H9 (cell line): ENCODE measurements at regions not wholly inside any gene's neighbourhood (a gene's known extent, or its start where the extent isn't known, plus 50 kb on each side); places are given as distances from the start of the nearest gene placed in this dataset.

Source experiments
- DNase-seq: peaks from one replicate; pipeline ENCODE4 v3.0.0-alpha.2; 2017
- H2AFZ ChIP-seq: one replicate; pipeline ENCODE4 v1.6.1; 2013; ENCODE audit warnings: mild to moderate bottlenecking, low read length, control low read depth, moderate library complexity
- H2AK5ac ChIP-seq: 2 replicates; pipeline ENCODE4 v1.6.1; 2013; ENCODE audit warnings: low read length, control low read depth, mixed read lengths; ENCODE audit not compliant: insufficient read length
- H2BK120ac ChIP-seq: one replicate; pipeline ENCODE4 v1.6.1; 2013; ENCODE audit warnings: low read depth, mild to moderate bottlenecking, low read length, control low read depth, inconsistent platforms; ENCODE audit not compliant: poor library complexity, severe bottlenecking
- H2BK12ac ChIP-seq: 2 replicates; pipeline ENCODE4 v1.6.1; 2013; ENCODE audit warnings: low read length, control low read depth, mixed read lengths, low read depth; ENCODE audit not compliant: insufficient read length
- H2BK15ac ChIP-seq: 2 replicates; pipeline ENCODE4 v1.6.1; 2013; ENCODE audit warnings: low read depth, low read length, control low read depth
- H2BK20ac ChIP-seq: one replicate; pipeline ENCODE4 v1.6.1; 2013; ENCODE audit warnings: low read depth, mild to moderate bottlenecking, low read length, control low read depth, inconsistent platforms; ENCODE audit not compliant: poor library complexity, severe bottlenecking
- H2BK5ac ChIP-seq: 2 replicates; pipeline ENCODE4 v1.6.1; 2013; ENCODE audit warnings: low read length, control low read depth, mixed read lengths; ENCODE audit not compliant: insufficient read length
- H3K14ac ChIP-seq: 2 replicates; pipeline ENCODE4 v1.6.1; 2013; ENCODE audit warnings: low read length, control low read depth; ENCODE audit not compliant: insufficient read depth
- H3K18ac ChIP-seq: 2 replicates; pipeline ENCODE4 v1.6.1; 2013; ENCODE audit warnings: low read depth, mild to moderate bottlenecking, mixed read lengths, low read length, control low read depth; ENCODE audit not compliant: insufficient read length
- H3K23ac ChIP-seq: 2 replicates; pipeline ENCODE4 v1.6.1; 2013; ENCODE audit warnings: low read length, control low read depth, mixed read lengths, low read depth; ENCODE audit not compliant: insufficient read length
- H3K23me2 ChIP-seq: 2 replicates; pipeline ENCODE4 v1.6.1; 2013; ENCODE audit warnings: low read depth, mild to moderate bottlenecking, mixed read lengths, low read length, control low read depth; ENCODE audit not compliant: insufficient read length, poor library complexity, severe bottlenecking
- H3K27ac ChIP-seq: 2 replicates; pipeline ENCODE4 v1.5.1; 2013; ENCODE audit warnings: low read length, control low read depth, mixed read lengths, low read depth; ENCODE audit not compliant: insufficient read length
- H3K27me3 ChIP-seq: 2 replicates; pipeline ENCODE4 v1.6.1; 2013; ENCODE audit warnings: low read length, control low read depth, inconsistent platforms; ENCODE audit not compliant: insufficient read depth
- H3K4ac ChIP-seq: 2 replicates; pipeline ENCODE4 v1.6.1; 2013; ENCODE audit warnings: low read depth, mild to moderate bottlenecking, control low read depth, inconsistent platforms, low read length, moderate library complexity
- H3K4me1 ChIP-seq: 2 replicates; pipeline ENCODE4 v1.6.1; 2013; ENCODE audit warnings: low read length, control low read depth, inconsistent platforms; ENCODE audit not compliant: insufficient read depth
- H3K4me2 ChIP-seq: 2 replicates; pipeline ENCODE4 v1.6.1; 2013; ENCODE audit warnings: low read length, control low read depth, mixed read lengths; ENCODE audit not compliant: insufficient read length, insufficient read depth
- H3K56ac ChIP-seq: 2 replicates; pipeline ENCODE4 v1.6.1; 2013; ENCODE audit warnings: low read depth, mild to moderate bottlenecking, mixed read lengths, low read length, control low read depth; ENCODE audit not compliant: insufficient read length
- H3K79me1 ChIP-seq: 2 replicates; pipeline ENCODE4 v1.6.1; 2013; ENCODE audit warnings: low read depth, mild to moderate bottlenecking, moderate library complexity, low read length, control low read depth, inconsistent platforms; ENCODE audit not compliant: insufficient read depth, poor library complexity, severe bottlenecking
- H3K79me2 ChIP-seq: 2 replicates; pipeline ENCODE4 v1.6.1; 2013; ENCODE audit warnings: low read length, control low read depth, inconsistent platforms; ENCODE audit not compliant: insufficient read depth
- H3K9ac ChIP-seq: 2 replicates; pipeline ENCODE4 v1.6.1; 2013; ENCODE audit warnings: low read length, control low read depth, mixed read lengths; ENCODE audit not compliant: insufficient read length; ENCODE audit errors: extremely low read depth
- H3K9me3 ChIP-seq: one replicate; pipeline ENCODE4 v1.6.1; 2013; ENCODE audit warnings: low read depth, low read length, inconsistent platforms; ENCODE audit not compliant: control insufficient read depth
- H3T11ph ChIP-seq: one replicate; pipeline ENCODE4 v1.6.1; 2013; ENCODE audit warnings: mild to moderate bottlenecking, low read length, control low read depth, inconsistent platforms
- H4K20me1 ChIP-seq: one replicate; pipeline ENCODE4 v1.6.1; 2013; ENCODE audit not compliant: control insufficient read depth, insufficient read length, insufficient read depth
- H4K5ac ChIP-seq: 2 replicates; pipeline ENCODE4 v1.6.1; 2013; ENCODE audit warnings: low read depth, mild to moderate bottlenecking, mixed read lengths, low read length, control low read depth; ENCODE audit not compliant: insufficient read length
- H4K8ac ChIP-seq: replicated peaks from 2 replicates; pipeline ENCODE4 v1.6.1; 2013; ENCODE audit warnings: low read length, control low read depth, mixed read lengths, low read depth; ENCODE audit not compliant: insufficient read length
- H4K91ac ChIP-seq: 2 replicates; pipeline ENCODE4 v1.6.1; 2013; ENCODE audit warnings: low read depth, mild to moderate bottlenecking, moderate library complexity, mixed read lengths, low read length, control low read depth; ENCODE audit not compliant: insufficient read length
- H3K27ac Mint-ChIP-seq, 3 experiments: 2 replicates in 2 of 3; 3 replicates in 1 of 3; pipeline ENCODE4 v1.8.0; 2020 to 2021; ENCODE audit warnings: mixed read lengths in 3 of 3, mild to moderate bottlenecking in 1 of 3, moderate library complexity in 1 of 3
- H3K27me3 Mint-ChIP-seq: 2 replicates; pipeline ENCODE4 v1.8.0; 2021; ENCODE audit warnings: low read depth, mild to moderate bottlenecking, moderate library complexity, mixed read lengths
- H3K36me3 Mint-ChIP-seq, 3 experiments: 2 replicates in 2 of 3; 3 replicates in 1 of 3; pipeline ENCODE4 v1.8.0; 2020 to 2021; ENCODE audit warnings: low read depth in 3 of 3, mixed read lengths in 3 of 3; ENCODE audit not compliant: insufficient read depth in 1 of 3
- H3K4me1 Mint-ChIP-seq, 2 experiments: 2 replicates each; pipeline ENCODE4 v1.8.0; 2020; ENCODE audit warnings: mixed read lengths in 2 of 2
- H3K4me3 Mint-ChIP-seq, 2 experiments: 2 replicates in 1 of 2; 3 replicates in 1 of 2; pipeline ENCODE4 v1.8.0; 2020 to 2021; ENCODE audit warnings: mild to moderate bottlenecking in 2 of 2, mixed read lengths in 2 of 2, moderate library complexity in 1 of 2
- H3K9me3 Mint-ChIP-seq, 2 experiments: 2 replicates in 1 of 2; 3 replicates in 1 of 2; pipeline ENCODE4 v1.8.0; 2020; ENCODE audit warnings: mild to moderate bottlenecking in 2 of 2, mixed read lengths in 2 of 2, moderate library complexity in 1 of 2
- CTCF ChIP-seq: fragments of 200-600 bp; sonication (generic); conservative IDR thresholded peaks from 3 replicates; pipeline ENCODE4 v1.8.0; 2021; ENCODE audit warnings: antibody characterized with exemption, mild to moderate bottlenecking
- WGBS: extraction: QIAGEN DNeasy Blood & Tissue Kit; methylation state at CpG from one replicate; pipeline ENCODE4 v1.1.7; 2013; ENCODE audit warnings: missing lambda C conversion rate, low lambda C conversion rate, mixed read lengths; ENCODE audit not compliant: insufficient read length; ENCODE audit errors: extremely low coverage; 5-methylcytosine and 5-hydroxymethylcytosine counted together

GRCh38 chr13:102536695-102537485 lies 59.9 kb upstream of the TPP2 start:
- no peaks in the 10 kb centered on the region for H3K9me3 ChIP-seq
- H2AFZ ChIP-seq = no peak overlapping the region
- no peak overlapping the region for H2AK5ac ChIP-seq
- no peaks in the 10 kb centered on the region for H3K79me2 ChIP-seq
- Mint-ChIP-seq H3K27me3 (no peaks in the 10 kb centered on the region; the same call in 1 of the 2 replicates), H3K27ac (no peak overlapping the region), H3K4me3 (no peak overlapping the region), H3K9me3 (no peaks in the 10 kb centered on the region), H3K36me3 (no peaks in the 10 kb centered on the region), H3K4me1 (peaks cover 3 to 6% of the 10 kb centered on the region in 2 experiments)
- H2BK20ac ChIP-seq = no peak overlapping the region
- WGBS = no CpG with 5 or more reads among the region's 8 CpGs
- H3K27ac ChIP-seq = no peak overlapping the region
- H3K14ac ChIP-seq = no peak overlapping the region
- no peaks in the 10 kb centered on the region for H3K23me2 ChIP-seq
- no peak overlapping the region for H3K9ac ChIP-seq
- no peak overlapping the region for H3K18ac ChIP-seq
- H4K91ac ChIP-seq = no peak overlapping the region
- DNase-seq = no peak
- no peak overlapping the region for H2BK120ac ChIP-seq
- H3K4me1 ChIP-seq = no peaks in the 10 kb centered on the region
- H2BK5ac ChIP-seq = no peak overlapping the region
- no peak overlapping the region for H2BK15ac ChIP-seq
- no peak overlapping the region for H3K23ac ChIP-seq
- no peak overlapping the region for H3K4me2 ChIP-seq
- H3K27me3 ChIP-seq = no peaks in the 10 kb centered on the region
- H3K79me1 ChIP-seq = no peaks in the 10 kb centered on the region
- no peak overlapping the region for H4K8ac ChIP-seq
- no peak overlapping the region for H3K56ac ChIP-seq
- no peaks in the 10 kb centered on the region for H4K20me1 ChIP-seq
- no peak overlapping the region for H3K4ac ChIP-seq
- no peak overlapping the region for H4K5ac ChIP-seq
- TF ChIP-seq CTCF = no peak
- H2BK12ac ChIP-seq = no peak overlapping the region
- no peak overlapping the region for H3T11ph ChIP-seq
